ENCODE measurements at regions not wholly inside any gene's neighbourhood (a gene's known extent, or its start where the extent isn't known, plus 50 kb on each side); places are given as distances from the start of the nearest gene placed in this dataset.

- Histone ChIP-seq H3K27me3 (no peaks in the 10 kb centered on the region), H3K36me3 (no peaks in the 10 kb centered on the region), H3K27ac (no peak overlapping the region), H3K4me3 (no peak overlapping the region), H3K4me1 (no peaks in the 10 kb centered on the region), H3K9me3 (no peaks in the 10 kb centered on the region)
- TF ChIP-seq CTCF (IDR thresholded peaks at IDR 0.05), result no peak
- no peak for DNase-seq (ENCODE audit: low spot score)
Observed at GRCh38 chr3:23096041-23096440, 107.1 kb upstream of the UBE2E2 start.

GRCh38 chr3:23099021-23099420, 104.1 kb upstream of the UBE2E2 start:
- Histone ChIP-seq H3K36me3 (no peaks in the 10 kb centered on the region), H3K4me1 (no peaks in the 10 kb centered on the region), H3K9me3 (no peaks in the 10 kb centered on the region), H3K27ac (no peak overlapping the region), H3K27me3 (no peaks in the 10 kb centered on the region), H3K4me3 (no peak overlapping the region)
- DNase-seq (ENCODE audit: low spot score), result no peak
- no peak for TF ChIP-seq CTCF (IDR thresholded peaks at IDR 0.05)

- DNase-seq (ENCODE audit: low spot score), result no peak
- H3K27ac ChIP-seq, result no peak overlapping the region
- no peaks in the 10 kb centered on the region for H3K9me3 ChIP-seq
- no peaks in the 10 kb centered on the region for H3K4me1 ChIP-seq
- no peaks in the 10 kb centered on the region for H3K36me3 ChIP-seq
- no peak for TF ChIP-seq CTCF (IDR thresholded peaks at IDR 0.05)
- H3K4me3 ChIP-seq, result no peak overlapping the region
- no peaks in the 10 kb centered on the region for H3K27me3 ChIP-seq
Observed at GRCh38 chr3:23099677-23100076, 103.5 kb upstream of the UBE2E2 start.

- no peaks in the 10 kb centered on the region for H3K4me1 ChIP-seq
- no peak overlapping the region for H3K27ac ChIP-seq
- no peaks in the 10 kb centered on the region for H3K27me3 ChIP-seq
- no peak for TF ChIP-seq CTCF (IDR thresholded peaks at IDR 0.05)
- no peak for DNase-seq (ENCODE audit: low spot score)
- no peaks in the 10 kb centered on the region for H3K36me3 ChIP-seq
- H3K9me3 ChIP-seq, result no peaks in the 10 kb centered on the region
- H3K4me3 ChIP-seq, result no peak overlapping the region
Observed at GRCh38 chr3:23100106-23100505, 103.0 kb upstream of the UBE2E2 start.

- no peaks in the 10 kb centered on the region for H3K36me3 ChIP-seq
- H3K4me1 ChIP-seq, result no peaks in the 10 kb centered on the region
- DNase-seq (ENCODE audit: low spot score), result no peak
- no peak overlapping the region for H3K27ac ChIP-seq
- H3K4me3 ChIP-seq, result no peak overlapping the region
- no peak for TF ChIP-seq CTCF (IDR thresholded peaks at IDR 0.05)
- H3K27me3 ChIP-seq, result no peaks in the 10 kb centered on the region
- no peaks in the 10 kb centered on the region for H3K9me3 ChIP-seq
Observed at GRCh38 chr3:23103764-23104163, 99.4 kb upstream of the UBE2E2 start.

GRCh38 chr3:23105048-23105447, 98.1 kb upstream of the UBE2E2 start:
- Histone ChIP-seq H3K9me3 (no peaks in the 10 kb centered on the region), H3K36me3 (no peaks in the 10 kb centered on the region), H3K27ac (no peak overlapping the region), H3K4me3 (no peak overlapping the region), H3K4me1 (no peaks in the 10 kb centered on the region), H3K27me3 (no peaks in the 10 kb centered on the region)
- TF ChIP-seq CTCF (IDR thresholded peaks at IDR 0.05), result no peak
- no peak for DNase-seq (ENCODE audit: low spot score)
